Skeletal muscle tissue (tissue), 3 donors: ENCODE measurements at regions not wholly inside any gene's neighbourhood (a gene's known extent, or its start where the extent isn't known, plus 50 kb on each side); places are given as distances from the start of the nearest gene placed in this dataset.

Experiments used
- H3K27ac ChIP-seq: one replicate; pipeline ENCODE4 v1.7.0; 2013; ENCODE audit warnings: mild to moderate bottlenecking, low read depth, low read length, inconsistent platforms
- H3K27me3 ChIP-seq, 3 donors: one replicate each; pipeline ENCODE4 v1.7.0; 2013; ENCODE audit warnings: low read length in 3 of 3; ENCODE audit not compliant: control insufficient read depth in 3 of 3, insufficient read depth in 3 of 3
- H3K36me3 ChIP-seq, 3 donors: one replicate each; pipeline ENCODE4 v1.7.0; 2013; ENCODE audit warnings: low read length in 3 of 3; ENCODE audit not compliant: control insufficient read depth in 3 of 3, insufficient read depth in 3 of 3
- H3K4me1 ChIP-seq, 3 donors: one replicate each; pipeline ENCODE4 v1.7.0; 2013; ENCODE audit warnings: low read length in 3 of 3, mild to moderate bottlenecking in 3 of 3; ENCODE audit not compliant: control insufficient read depth in 3 of 3, insufficient read depth in 3 of 3
- H3K4me3 ChIP-seq, 3 donors: one replicate each; pipeline ENCODE4 v1.7.0; 2013; ENCODE audit warnings: low read length in 3 of 3
- H3K9ac ChIP-seq, 3 donors: one replicate each; pipeline ENCODE4 v1.7.0; 2013; ENCODE audit warnings: low read length in 3 of 3, mild to moderate bottlenecking in 3 of 3, moderate library complexity in 2 of 3, low read depth in 1 of 3
- H3K9me3 ChIP-seq, 3 donors: one replicate each; pipeline ENCODE4 v1.7.0; 2013; ENCODE audit warnings: low read length in 3 of 3; ENCODE audit not compliant: control insufficient read depth in 3 of 3
- donor health status: Osteomylitis.

GRCh38 chr2:67216881-67217280, 180.3 kb upstream of the ETAA1 start:
- no peak overlapping the region for H3K27ac ChIP-seq
- H3K27me3 ChIP-seq = no peaks in the 10 kb centered on the region
- H3K4me3 ChIP-seq = no peak overlapping the region
- H3K9ac ChIP-seq = no peak overlapping the region
- no peaks in the 10 kb centered on the region for H3K4me1 ChIP-seq
- H3K36me3 ChIP-seq = no peaks in the 10 kb centered on the region
- peaks cover 0 to 3% (median 0%) of the 10 kb centered on the region in 3 donors for H3K9me3 ChIP-seq

GRCh38 chr2:67217398-67217797, 179.7 kb upstream of the ETAA1 start:
- H3K9me3 ChIP-seq = peaks cover 0 to 3% (median 0%) of the 10 kb centered on the region in 3 donors
- no peak overlapping the region for H3K27ac ChIP-seq
- H3K9ac ChIP-seq = no peak overlapping the region
- H3K4me3 ChIP-seq = no peak overlapping the region
- no peaks in the 10 kb centered on the region for H3K4me1 ChIP-seq
- no peaks in the 10 kb centered on the region for H3K27me3 ChIP-seq
- H3K36me3 ChIP-seq = no peaks in the 10 kb centered on the region

GRCh38 chr2:67218056-67218455, 179.1 kb upstream of the ETAA1 start:
- no peak overlapping the region for H3K27ac ChIP-seq
- H3K36me3 ChIP-seq = no peaks in the 10 kb centered on the region
- no peak overlapping the region for H3K4me3 ChIP-seq
- H3K9ac ChIP-seq = no peak overlapping the region
- no peaks in the 10 kb centered on the region for H3K27me3 ChIP-seq
- H3K9me3 ChIP-seq = peaks cover 0 to 3% (median 0%) of the 10 kb centered on the region in 3 donors
- H3K4me1 ChIP-seq = no peaks in the 10 kb centered on the region

- Histone ChIP-seq H3K4me3 (no peak overlapping the region), H3K4me1 (no peaks in the 10 kb centered on the region), H3K9me3 (peaks cover 0 to 3% (median 0%) of the 10 kb centered on the region in 3 donors), H3K27ac (no peak overlapping the region), H3K36me3 (no peaks in the 10 kb centered on the region), H3K9ac (no peak overlapping the region), H3K27me3 (no peaks in the 10 kb centered on the region)
Observed at GRCh38 chr2:67219651-67220050, 177.5 kb upstream of the ETAA1 start.

GRCh38 chr2:67221266-67221665, 175.9 kb upstream of the ETAA1 start:
- Histone ChIP-seq H3K4me1 (no peaks in the 10 kb centered on the region), H3K36me3 (no peaks in the 10 kb centered on the region), H3K27me3 (no peaks in the 10 kb centered on the region), H3K9ac (no peak overlapping the region), H3K9me3 (peaks cover 0 to 3% (median 0%) of the 10 kb centered on the region in 3 donors), H3K27ac (no peak overlapping the region), H3K4me3 (no peak overlapping the region)

GRCh38 chr2:67225287-67225973, 171.7 kb upstream of the ETAA1 start:
- H3K9me3 ChIP-seq = no peaks in the 10 kb centered on the region
- no peak overlapping the region for H3K27ac ChIP-seq
- H3K36me3 ChIP-seq = no peaks in the 10 kb centered on the region
- no peaks in the 10 kb centered on the region for H3K27me3 ChIP-seq
- H3K4me3 ChIP-seq = no peak overlapping the region
- H3K9ac ChIP-seq = no peak overlapping the region
- H3K4me1 ChIP-seq = no peaks in the 10 kb centered on the region

- Histone ChIP-seq H3K36me3 (no peaks in the 10 kb centered on the region), H3K9me3 (no peaks in the 10 kb centered on the region), H3K4me3 (no peak overlapping the region), H3K27me3 (no peaks in the 10 kb centered on the region), H3K9ac (no peak overlapping the region), H3K27ac (no peak overlapping the region), H3K4me1 (no peaks in the 10 kb centered on the region)
Observed at GRCh38 chr2:67229706-67230105, 167.4 kb upstream of the ETAA1 start.

GRCh38 chr2:67232936-67233335, 164.2 kb upstream of the ETAA1 start:
- H3K9ac ChIP-seq = no peak overlapping the region

GRCh38 chr2:67234440-67234839, 162.7 kb upstream of the ETAA1 start:
- no peaks in the 10 kb centered on the region for H3K9me3 ChIP-seq
- no peak overlapping the region for H3K9ac ChIP-seq
- no peaks in the 10 kb centered on the region for H3K4me1 ChIP-seq
- H3K27me3 ChIP-seq = no peaks in the 10 kb centered on the region
- H3K4me3 ChIP-seq = no peak overlapping the region
- no peaks in the 10 kb centered on the region for H3K36me3 ChIP-seq
- H3K27ac ChIP-seq = no peak overlapping the region

More at GRCh38 chr2:67232936-67233335, 164.2 kb upstream of the ETAA1 start:
- Histone ChIP-seq H3K27me3 (no peaks in the 10 kb centered on the region), H3K36me3 (no peaks in the 10 kb centered on the region), H3K4me1 (no peaks in the 10 kb centered on the region), H3K27ac (no peak overlapping the region), H3K4me3 (no peak overlapping the region), H3K9me3 (no peaks in the 10 kb centered on the region)

- Histone ChIP-seq H3K9ac (no peak overlapping the region), H3K4me1 (no peaks in the 10 kb centered on the region), H3K36me3 (no peaks in the 10 kb centered on the region), H3K27me3 (no peaks in the 10 kb centered on the region), H3K9me3 (no peaks in the 10 kb centered on the region), H3K4me3 (no peak overlapping the region), H3K27ac (no peak overlapping the region)
Observed at GRCh38 chr2:67237288-67237687, 159.8 kb upstream of the ETAA1 start.
